H9 (cell line): ENCODE measurements at regions not wholly inside any gene's neighbourhood (a gene's known extent, or its start where the extent isn't known, plus 50 kb on each side); places are given as distances from the start of the nearest gene placed in this dataset.

ENCODE experiments used
- DNase-seq: peaks from one replicate; pipeline ENCODE4 v3.0.0-alpha.2; 2017
- H2AFZ ChIP-seq: one replicate; pipeline ENCODE4 v1.6.1; 2013; ENCODE audit warnings: mild to moderate bottlenecking, low read length, control low read depth, moderate library complexity
- H2AK5ac ChIP-seq: 2 replicates; pipeline ENCODE4 v1.6.1; 2013; ENCODE audit warnings: low read length, control low read depth, mixed read lengths; ENCODE audit not compliant: insufficient read length
- H2BK120ac ChIP-seq: one replicate; pipeline ENCODE4 v1.6.1; 2013; ENCODE audit warnings: low read depth, mild to moderate bottlenecking, low read length, control low read depth, inconsistent platforms; ENCODE audit not compliant: poor library complexity, severe bottlenecking
- H2BK12ac ChIP-seq: 2 replicates; pipeline ENCODE4 v1.6.1; 2013; ENCODE audit warnings: low read length, control low read depth, mixed read lengths, low read depth; ENCODE audit not compliant: insufficient read length
- H2BK15ac ChIP-seq: 2 replicates; pipeline ENCODE4 v1.6.1; 2013; ENCODE audit warnings: low read depth, low read length, control low read depth
- H2BK20ac ChIP-seq: one replicate; pipeline ENCODE4 v1.6.1; 2013; ENCODE audit warnings: low read depth, mild to moderate bottlenecking, low read length, control low read depth, inconsistent platforms; ENCODE audit not compliant: poor library complexity, severe bottlenecking
- H2BK5ac ChIP-seq: 2 replicates; pipeline ENCODE4 v1.6.1; 2013; ENCODE audit warnings: low read length, control low read depth, mixed read lengths; ENCODE audit not compliant: insufficient read length
- H3K14ac ChIP-seq: 2 replicates; pipeline ENCODE4 v1.6.1; 2013; ENCODE audit warnings: low read length, control low read depth; ENCODE audit not compliant: insufficient read depth
- H3K18ac ChIP-seq: 2 replicates; pipeline ENCODE4 v1.6.1; 2013; ENCODE audit warnings: low read depth, mild to moderate bottlenecking, mixed read lengths, low read length, control low read depth; ENCODE audit not compliant: insufficient read length
- H3K23ac ChIP-seq: 2 replicates; pipeline ENCODE4 v1.6.1; 2013; ENCODE audit warnings: low read length, control low read depth, mixed read lengths, low read depth; ENCODE audit not compliant: insufficient read length
- H3K23me2 ChIP-seq: 2 replicates; pipeline ENCODE4 v1.6.1; 2013; ENCODE audit warnings: low read depth, mild to moderate bottlenecking, mixed read lengths, low read length, control low read depth; ENCODE audit not compliant: insufficient read length, poor library complexity, severe bottlenecking
- H3K27ac ChIP-seq: 2 replicates; pipeline ENCODE4 v1.5.1; 2013; ENCODE audit warnings: low read length, control low read depth, mixed read lengths, low read depth; ENCODE audit not compliant: insufficient read length
- H3K27me3 ChIP-seq: 2 replicates; pipeline ENCODE4 v1.6.1; 2013; ENCODE audit warnings: low read length, control low read depth, inconsistent platforms; ENCODE audit not compliant: insufficient read depth
- H3K4ac ChIP-seq: 2 replicates; pipeline ENCODE4 v1.6.1; 2013; ENCODE audit warnings: low read depth, mild to moderate bottlenecking, control low read depth, inconsistent platforms, low read length, moderate library complexity
- H3K4me1 ChIP-seq: 2 replicates; pipeline ENCODE4 v1.6.1; 2013; ENCODE audit warnings: low read length, control low read depth, inconsistent platforms; ENCODE audit not compliant: insufficient read depth
- H3K4me2 ChIP-seq: 2 replicates; pipeline ENCODE4 v1.6.1; 2013; ENCODE audit warnings: low read length, control low read depth, mixed read lengths; ENCODE audit not compliant: insufficient read length, insufficient read depth
- H3K56ac ChIP-seq: 2 replicates; pipeline ENCODE4 v1.6.1; 2013; ENCODE audit warnings: low read depth, mild to moderate bottlenecking, mixed read lengths, low read length, control low read depth; ENCODE audit not compliant: insufficient read length
- H3K79me1 ChIP-seq: 2 replicates; pipeline ENCODE4 v1.6.1; 2013; ENCODE audit warnings: low read depth, mild to moderate bottlenecking, moderate library complexity, low read length, control low read depth, inconsistent platforms; ENCODE audit not compliant: insufficient read depth, poor library complexity, severe bottlenecking
- H3K79me2 ChIP-seq: 2 replicates; pipeline ENCODE4 v1.6.1; 2013; ENCODE audit warnings: low read length, control low read depth, inconsistent platforms; ENCODE audit not compliant: insufficient read depth
- H3K9ac ChIP-seq: 2 replicates; pipeline ENCODE4 v1.6.1; 2013; ENCODE audit warnings: low read length, control low read depth, mixed read lengths; ENCODE audit not compliant: insufficient read length; ENCODE audit errors: extremely low read depth
- H3K9me3 ChIP-seq: one replicate; pipeline ENCODE4 v1.6.1; 2013; ENCODE audit warnings: low read depth, low read length, inconsistent platforms; ENCODE audit not compliant: control insufficient read depth
- H3T11ph ChIP-seq: one replicate; pipeline ENCODE4 v1.6.1; 2013; ENCODE audit warnings: mild to moderate bottlenecking, low read length, control low read depth, inconsistent platforms
- H4K20me1 ChIP-seq: one replicate; pipeline ENCODE4 v1.6.1; 2013; ENCODE audit not compliant: control insufficient read depth, insufficient read length, insufficient read depth
- H4K5ac ChIP-seq: 2 replicates; pipeline ENCODE4 v1.6.1; 2013; ENCODE audit warnings: low read depth, mild to moderate bottlenecking, mixed read lengths, low read length, control low read depth; ENCODE audit not compliant: insufficient read length
- H4K8ac ChIP-seq: replicated peaks from 2 replicates; pipeline ENCODE4 v1.6.1; 2013; ENCODE audit warnings: low read length, control low read depth, mixed read lengths, low read depth; ENCODE audit not compliant: insufficient read length
- H4K91ac ChIP-seq: 2 replicates; pipeline ENCODE4 v1.6.1; 2013; ENCODE audit warnings: low read depth, mild to moderate bottlenecking, moderate library complexity, mixed read lengths, low read length, control low read depth; ENCODE audit not compliant: insufficient read length
- H3K27ac Mint-ChIP-seq, 3 experiments: 2 replicates in 2 of 3; 3 replicates in 1 of 3; pipeline ENCODE4 v1.8.0; 2020 to 2021; ENCODE audit warnings: mixed read lengths in 3 of 3, mild to moderate bottlenecking in 1 of 3, moderate library complexity in 1 of 3
- H3K27me3 Mint-ChIP-seq: 2 replicates; pipeline ENCODE4 v1.8.0; 2021; ENCODE audit warnings: low read depth, mild to moderate bottlenecking, moderate library complexity, mixed read lengths
- H3K36me3 Mint-ChIP-seq, 3 experiments: 2 replicates in 2 of 3; 3 replicates in 1 of 3; pipeline ENCODE4 v1.8.0; 2020 to 2021; ENCODE audit warnings: low read depth in 3 of 3, mixed read lengths in 3 of 3; ENCODE audit not compliant: insufficient read depth in 1 of 3
- H3K4me1 Mint-ChIP-seq, 2 experiments: 2 replicates each; pipeline ENCODE4 v1.8.0; 2020; ENCODE audit warnings: mixed read lengths in 2 of 2
- H3K4me3 Mint-ChIP-seq, 2 experiments: 2 replicates in 1 of 2; 3 replicates in 1 of 2; pipeline ENCODE4 v1.8.0; 2020 to 2021; ENCODE audit warnings: mild to moderate bottlenecking in 2 of 2, mixed read lengths in 2 of 2, moderate library complexity in 1 of 2
- H3K9me3 Mint-ChIP-seq, 2 experiments: 2 replicates in 1 of 2; 3 replicates in 1 of 2; pipeline ENCODE4 v1.8.0; 2020; ENCODE audit warnings: mild to moderate bottlenecking in 2 of 2, mixed read lengths in 2 of 2, moderate library complexity in 1 of 2
- CTCF ChIP-seq: fragments of 200-600 bp; sonication (generic); conservative IDR thresholded peaks from 3 replicates; pipeline ENCODE4 v1.8.0; 2021; ENCODE audit warnings: antibody characterized with exemption, mild to moderate bottlenecking
- WGBS: extraction: QIAGEN DNeasy Blood & Tissue Kit; methylation state at CpG from one replicate; pipeline ENCODE4 v1.1.7; 2013; ENCODE audit warnings: missing lambda C conversion rate, low lambda C conversion rate, mixed read lengths; ENCODE audit not compliant: insufficient read length; ENCODE audit errors: extremely low coverage; 5-methylcytosine and 5-hydroxymethylcytosine counted together

DNA sequence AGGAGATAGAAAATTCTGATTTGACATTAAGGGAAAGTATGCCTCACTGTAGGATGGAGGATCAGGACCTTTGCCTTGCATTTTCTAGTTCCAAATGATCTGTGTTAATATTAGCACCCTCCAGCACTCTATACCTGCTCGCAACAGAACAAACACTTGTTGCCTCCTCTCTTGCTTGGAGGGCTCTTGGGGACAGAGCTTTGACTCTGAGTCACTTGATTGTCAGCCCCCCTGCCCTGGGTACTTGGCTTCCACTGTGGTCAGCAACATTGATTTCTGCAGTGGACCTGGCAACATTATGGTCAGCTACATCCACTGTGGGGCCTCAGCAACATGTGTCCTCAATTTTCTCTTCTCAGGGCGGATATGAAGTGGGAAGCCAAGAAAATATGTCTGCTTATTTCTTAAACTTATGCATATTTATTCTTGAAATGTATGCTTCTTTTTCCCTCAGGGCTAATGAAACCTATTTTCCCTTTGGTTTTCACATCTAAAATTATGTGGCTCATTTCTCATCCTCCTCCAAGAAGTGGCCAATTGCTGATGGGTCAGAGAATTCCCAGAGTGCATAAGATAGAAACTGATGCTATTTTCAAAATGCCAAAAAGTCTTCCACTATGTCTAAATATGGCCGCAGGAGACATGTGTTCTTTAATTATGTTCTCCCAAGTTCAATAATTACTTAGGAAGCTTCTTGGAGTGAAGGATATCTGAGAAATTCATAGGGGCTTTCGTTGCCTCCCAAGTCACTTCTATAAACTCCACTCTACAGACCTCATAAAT is 94.6 kb upstream of the SMIM36 start:
- Histone ChIP-seq H2BK20ac (no peak overlapping the region), H4K20me1 (no peaks in the 10 kb centered on the region), H2BK15ac (no peak overlapping the region), H3K27me3 (no peaks in the 10 kb centered on the region), H3K23ac (no peak overlapping the region), H3K18ac (no peak overlapping the region), H3K23me2 (no peaks in the 10 kb centered on the region), H3T11ph (no peak overlapping the region), H2BK120ac (no peak overlapping the region), H2AK5ac (no peak overlapping the region), H3K79me1 (no peaks in the 10 kb centered on the region), H4K91ac (no peak overlapping the region), H2BK5ac (no peak overlapping the region), H2BK12ac (no peak overlapping the region), H4K8ac (no peak overlapping the region), H2AFZ (no peak overlapping the region), H3K79me2 (no peaks in the 10 kb centered on the region), H4K5ac (no peak overlapping the region), H3K9ac (no peak overlapping the region), H3K14ac (no peak overlapping the region), H3K27ac (no peak overlapping the region), H3K4me2 (no peak overlapping the region), H3K4ac (no peak overlapping the region), H3K56ac (no peak overlapping the region), H3K4me1 (no peaks in the 10 kb centered on the region), H3K9me3 (no peaks in the 10 kb centered on the region)
- DNase-seq: no peak
- Mint-ChIP-seq H3K36me3 (no peaks in the 10 kb centered on the region), H3K27me3 (no peaks in the 10 kb centered on the region; the same call in 1 of the 2 replicates), H3K4me3 (no peak overlapping the region), H3K27ac (no peak overlapping the region; a peak in 1 of 7 replicates), H3K4me1 (peaks cover 19 to 20% of the 10 kb centered on the region in 2 experiments), H3K9me3 (no peaks in the 10 kb centered on the region)
- no peak for TF ChIP-seq CTCF
- no CpG with 5 or more reads among the region's 4 CpGs for WGBS
